ENCODE measurements at regions not wholly inside any gene's neighbourhood (a gene's known extent, or its start where the extent isn't known, plus 50 kb on each side); places are given as distances from the start of the nearest gene placed in this dataset.
"Not testable (repeated sequence)": the region's sequence is repeated elsewhere in the genome, so short reads cannot be mapped to it uniquely, and the experiment has no call there.

DNA sequence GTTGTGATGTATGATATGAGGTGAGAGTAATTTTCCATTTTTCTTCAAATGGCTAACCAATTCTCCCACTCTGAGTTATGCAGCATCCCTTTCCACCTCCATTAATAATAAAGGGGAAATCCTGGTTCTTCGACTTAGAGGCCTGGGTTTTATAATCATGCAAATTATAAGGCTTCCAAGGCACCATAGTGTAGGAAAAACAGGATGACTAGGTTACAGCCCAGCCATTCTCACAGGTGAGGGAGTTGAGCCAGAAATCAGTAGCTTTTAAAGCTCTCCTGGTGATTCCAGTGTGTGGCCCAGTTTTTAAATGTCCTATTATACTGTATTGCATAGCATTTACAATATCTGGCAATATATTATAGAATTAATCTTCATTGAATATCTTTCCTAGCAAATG is 203.1 kb downstream of the ARHGEF9 start:
- H3K9ac ChIP-seq (ENCODE audit: low read depth, low read length), result no peak overlapping the region
- H3K4me1 ChIP-seq (ENCODE audit: insufficient read depth, low read length), result no peaks in the 10 kb centered on the region
- TF ChIP-seq EZH2 (IDR thresholded peaks at IDR 0.05; ENCODE audit: borderline replicate concordance, low read depth, low read length, severe bottlenecking), result no peak
- no peak for TF ChIP-seq CTCF (IDR thresholded peaks at IDR 0.05; ENCODE audit: borderline replicate concordance, extremely low read depth, low read length, poor library complexity, severe bottlenecking)
- no peak overlapping the region for H3K4me3 ChIP-seq (ENCODE audit: low read depth in 1 of 2, low read length in 2 of 2)
- H3K4me2 ChIP-seq (ENCODE audit: insufficient read depth, low read length), result no peak overlapping the region
- no peaks in the 10 kb centered on the region for H3K27me3 ChIP-seq (ENCODE audit: insufficient read depth, low read length, poor library complexity)
- H3K79me2 ChIP-seq (ENCODE audit: insufficient read depth, low read length), result no peaks in the 10 kb centered on the region
- H4K20me1 ChIP-seq (ENCODE audit: insufficient read depth, low read length), result no peaks in the 10 kb centered on the region
- H3K36me3 ChIP-seq (ENCODE audit: insufficient read depth, low read length), result no peaks in the 10 kb centered on the region
- H3K27ac ChIP-seq (ENCODE audit: low read length), result no peak overlapping the region
- H3K9me3 ChIP-seq (ENCODE audit: insufficient read depth, low read length, severe bottlenecking), result no peaks in the 10 kb centered on the region
- DNase-seq (no peak), ATAC-seq (ENCODE audit: insufficient read depth, low read depth) (no peak)
- no peak overlapping the region for H2AFZ ChIP-seq (ENCODE audit: low read depth, low read length)

GRCh38 chrX:63581398-63581797 is 203.6 kb downstream of the ARHGEF9 start:
- no peak overlapping the region for H2AFZ ChIP-seq (ENCODE audit: low read depth, low read length)
- no peaks in the 10 kb centered on the region for H4K20me1 ChIP-seq (ENCODE audit: insufficient read depth, low read length)
- DNase-seq, result no peak
- no peak overlapping the region for H3K4me3 ChIP-seq (ENCODE audit: low read depth in 1 of 2, low read length in 2 of 2)
- H3K4me1 ChIP-seq (ENCODE audit: insufficient read depth, low read length), result no peaks in the 10 kb centered on the region
- H3K27me3 ChIP-seq (ENCODE audit: insufficient read depth, low read length, poor library complexity), result no peaks in the 10 kb centered on the region
- H3K27ac ChIP-seq (ENCODE audit: low read length), result no peak overlapping the region
- H3K4me2 ChIP-seq (ENCODE audit: insufficient read depth, low read length), result no peak overlapping the region
- H3K9ac ChIP-seq (ENCODE audit: low read depth, low read length), result no peak overlapping the region
- H3K79me2 ChIP-seq (ENCODE audit: insufficient read depth, low read length), result no peaks in the 10 kb centered on the region
- no peaks in the 10 kb centered on the region for H3K36me3 ChIP-seq (ENCODE audit: insufficient read depth, low read length)
- ATAC-seq (ENCODE audit: insufficient read depth, low read depth), result no peak
- no peaks in the 10 kb centered on the region for H3K9me3 ChIP-seq (ENCODE audit: insufficient read depth, low read length, severe bottlenecking)
- TF ChIP-seq CTCF (IDR thresholded peaks at IDR 0.05; ENCODE audit: borderline replicate concordance, extremely low read depth, low read length, poor library complexity, severe bottlenecking), result no peak
- no peak for TF ChIP-seq EZH2 (IDR thresholded peaks at IDR 0.05; ENCODE audit: borderline replicate concordance, low read depth, low read length, severe bottlenecking)

GRCh38 chrX:63576533-63576932 is 208.5 kb downstream of the ARHGEF9 start:
- no peak overlapping the region for H3K4me3 ChIP-seq (ENCODE audit: low read depth in 1 of 2, low read length in 2 of 2)
- no peaks in the 10 kb centered on the region for H3K9me3 ChIP-seq (ENCODE audit: insufficient read depth, low read length, severe bottlenecking)
- H3K27ac ChIP-seq (ENCODE audit: low read length), result no peak overlapping the region
- TF ChIP-seq CTCF (IDR thresholded peaks at IDR 0.05; ENCODE audit: borderline replicate concordance, extremely low read depth, low read length, poor library complexity, severe bottlenecking) (no peak), EZH2 (IDR thresholded peaks at IDR 0.05; ENCODE audit: borderline replicate concordance, low read depth, low read length, severe bottlenecking) (no peak)
- no peak overlapping the region for H2AFZ ChIP-seq (ENCODE audit: low read depth, low read length)
- no peaks in the 10 kb centered on the region for H3K36me3 ChIP-seq (ENCODE audit: insufficient read depth, low read length)
- H3K27me3 ChIP-seq (ENCODE audit: insufficient read depth, low read length, poor library complexity), result no peaks in the 10 kb centered on the region
- no peak overlapping the region for H3K4me2 ChIP-seq (ENCODE audit: insufficient read depth, low read length)
- H3K4me1 ChIP-seq (ENCODE audit: insufficient read depth, low read length), result no peaks in the 10 kb centered on the region
- no peaks in the 10 kb centered on the region for H3K79me2 ChIP-seq (ENCODE audit: insufficient read depth, low read length)
- no peak overlapping the region for H3K9ac ChIP-seq (ENCODE audit: low read depth, low read length)
- ATAC-seq (ENCODE audit: insufficient read depth, low read depth) (no peak), DNase-seq (no peak)
- H4K20me1 ChIP-seq (ENCODE audit: insufficient read depth, low read length), result no peaks in the 10 kb centered on the region

DNA sequence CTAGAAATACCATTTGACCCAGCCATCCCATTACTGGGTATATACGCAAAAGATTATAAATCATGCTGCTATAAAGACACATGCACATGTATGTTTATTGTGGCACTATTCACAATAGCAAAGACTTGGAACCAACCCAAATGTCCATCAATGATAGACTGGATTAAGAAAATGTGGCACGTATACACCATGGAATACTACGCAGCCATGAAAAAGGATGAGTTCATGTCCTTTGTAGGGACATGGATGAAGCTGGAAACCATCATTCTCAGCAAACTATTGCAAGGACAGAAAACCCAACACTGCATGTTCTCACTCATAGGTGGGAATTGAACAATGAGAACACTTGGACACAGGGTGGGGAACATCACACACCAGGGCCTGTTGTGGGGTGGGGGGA is 209.3 kb downstream of the ARHGEF9 start:
- H3K27me3 ChIP-seq (ENCODE audit: insufficient read depth, low read length, poor library complexity); H3K4me1 ChIP-seq (ENCODE audit: insufficient read depth, low read length); H3K9me3 ChIP-seq (ENCODE audit: insufficient read depth, low read length, severe bottlenecking); H3K79me2 ChIP-seq (ENCODE audit: insufficient read depth, low read length); H3K9ac ChIP-seq (ENCODE audit: low read depth, low read length); H3K4me3 ChIP-seq (ENCODE audit: low read depth in 1 of 2, low read length in 2 of 2); ATAC-seq (ENCODE audit: insufficient read depth, low read depth); H3K36me3 ChIP-seq (ENCODE audit: insufficient read depth, low read length); H2AFZ ChIP-seq (ENCODE audit: low read depth, low read length); H4K20me1 ChIP-seq (ENCODE audit: insufficient read depth, low read length); DNase-seq; H3K4me2 ChIP-seq (ENCODE audit: insufficient read depth, low read length); H3K27ac ChIP-seq (ENCODE audit: low read length): not testable (repeated sequence)

Data from DND-41 (cell line).